Stimulated activated CD8-positive, alpha-beta memory T cell treated with anti-CD3 and anti-CD28 coated beads, Interleukin-4, amount 100 ng/mL, for 1 hour (primary cell): ENCODE measurements at regions not wholly inside any gene's neighbourhood (a gene's known extent, or its start where the extent isn't known, plus 50 kb on each side); places are given as distances from the start of the nearest gene placed in this dataset.
"Not testable (repeated sequence)": the region's sequence is repeated elsewhere in the genome, so short reads cannot be mapped to it uniquely, and the experiment has no call there.

Experiments
- DNase-seq, 2 donors: peaks; one replicate each; pipeline ENCODE4 v3.0.0-alpha.2; 2020; ENCODE audit warnings: low read depth in 2 of 2, low spot score in 1 of 2

- DNase-seq, result not testable (repeated sequence)
These were observed 57.8 kb upstream of the NBPF8 start for GRCh38 chr1:120357046-120357445.

- not testable (repeated sequence) for DNase-seq
These were observed 58.7 kb upstream of the NBPF8 start for GRCh38 chr1:120356170-120356569.

- not testable (repeated sequence) for DNase-seq
These were observed 60.1 kb upstream of the NBPF8 start for GRCh38 chr1:120354618-120355184.

GRCh38 chr1:120342231-120343073, 72.4 kb upstream of the NBPF8 start:
- not testable (repeated sequence) for DNase-seq

- DNase-seq, result not testable (repeated sequence)
These were observed 73.1 kb upstream of the NBPF8 start for GRCh38 chr1:120341756-120342155.

DNA sequence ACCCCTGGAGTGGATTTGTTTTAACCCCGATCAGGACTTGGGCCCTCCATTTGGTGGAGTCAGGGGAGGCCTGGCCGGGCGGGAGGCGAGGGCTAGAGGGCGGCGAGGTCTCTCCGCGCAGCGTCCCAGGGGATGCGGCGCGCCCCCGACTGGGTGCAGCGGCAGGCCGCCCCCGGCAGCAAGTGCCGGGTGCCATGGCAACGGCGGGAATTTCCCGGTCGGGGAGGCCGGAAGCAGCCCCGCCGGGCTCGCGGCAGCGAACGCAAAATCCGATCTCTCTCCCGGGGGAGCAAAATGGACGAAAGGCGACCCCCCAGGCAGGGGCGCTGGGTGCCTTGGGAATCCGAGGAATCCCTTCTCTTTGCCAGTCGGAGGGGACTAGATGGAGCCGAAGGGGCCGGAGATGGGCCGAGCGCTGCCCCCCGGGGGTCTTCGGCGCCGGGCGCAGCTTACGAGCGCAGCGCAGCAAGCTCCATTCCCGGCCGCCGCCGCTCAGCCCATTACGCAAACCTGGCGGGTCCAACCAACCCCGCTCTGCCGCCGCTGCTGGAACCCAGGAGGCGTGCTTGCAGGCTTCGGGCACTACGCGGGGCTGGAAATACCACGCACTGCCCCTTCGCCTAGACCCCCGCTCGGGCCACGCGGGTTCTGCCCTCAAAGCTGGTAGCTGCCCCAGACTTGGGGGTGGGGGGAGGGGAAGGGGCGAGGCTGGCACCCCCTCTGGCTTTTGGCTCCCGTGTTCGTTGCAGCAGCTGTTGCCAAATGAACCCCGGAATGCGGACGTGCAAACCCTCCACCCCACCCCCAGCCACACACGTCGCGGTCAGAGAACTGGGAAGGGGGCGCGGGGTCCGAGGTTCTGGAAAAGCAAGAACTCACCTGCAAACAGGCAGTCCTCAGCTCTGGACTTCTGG, 73.7 kb upstream of the NBPF8 start:
- DNase-seq, result peak in 1 of 2 donors; percentile 38

DNA sequence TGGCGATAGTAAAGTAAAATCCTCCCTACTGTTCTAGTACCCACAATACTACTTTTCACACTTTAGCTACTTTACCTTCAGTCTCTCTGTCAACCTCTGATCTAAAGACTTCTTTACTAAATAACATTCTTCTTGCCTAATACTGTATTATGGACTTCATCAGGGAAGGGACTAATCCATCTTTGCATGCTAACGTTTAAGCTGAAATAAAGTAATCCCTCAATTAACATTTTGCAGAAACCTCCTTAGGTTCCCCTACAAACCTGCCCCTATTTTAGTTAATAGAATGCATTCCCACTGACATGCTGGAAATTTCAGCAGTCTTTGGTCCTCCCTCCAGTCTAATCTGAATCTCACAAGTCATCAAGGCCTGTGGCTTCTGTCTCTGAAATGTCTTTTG, 99.1 kb upstream of the NBPF8 start:
- not testable (repeated sequence) for DNase-seq

DNA sequence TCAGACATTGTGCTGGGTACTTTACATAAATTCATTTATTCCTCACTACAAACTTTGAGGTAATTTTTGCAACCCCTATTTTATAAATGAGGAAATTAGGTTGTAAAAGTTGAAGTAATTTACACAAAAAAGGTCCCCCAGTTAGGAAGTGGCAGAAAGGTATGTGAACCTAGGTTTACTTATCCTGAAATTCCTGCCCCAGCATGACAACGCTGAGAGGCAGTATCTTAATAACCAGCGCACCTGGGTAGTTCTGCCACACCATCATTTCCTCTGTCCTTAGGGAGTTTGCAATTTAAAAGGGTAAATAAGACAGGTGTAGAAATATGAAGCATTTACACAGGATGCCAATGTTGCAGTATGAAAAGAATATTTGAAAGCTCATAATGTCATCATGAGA, 102.9 kb upstream of the NBPF8 start:
- DNase-seq, result not testable (repeated sequence)

- not testable (repeated sequence) for DNase-seq
These were observed 105.8 kb upstream of the NBPF8 start for GRCh38 chr1:120308940-120309578.

DNA sequence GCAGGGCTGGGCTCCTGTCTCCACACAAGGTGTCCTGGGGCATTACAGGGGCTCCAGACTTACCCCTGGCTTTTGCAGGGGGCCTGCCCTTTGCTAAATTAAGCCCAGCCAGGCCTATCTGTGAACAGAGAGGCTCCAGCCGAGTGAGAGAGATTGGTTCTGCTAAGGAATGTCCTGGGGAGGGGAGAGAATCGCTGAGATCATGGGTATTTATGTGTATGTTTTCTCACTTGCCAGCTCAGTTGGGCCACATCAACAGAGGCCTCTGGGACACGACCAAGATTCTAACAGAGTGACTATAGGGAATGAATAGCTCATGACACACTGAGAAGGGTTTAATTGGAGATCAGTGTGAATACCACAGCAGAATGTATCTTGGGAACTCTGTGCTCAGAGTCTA, 109.8 kb upstream of the NBPF8 start:
- DNase-seq, result not testable (repeated sequence)

DNA sequence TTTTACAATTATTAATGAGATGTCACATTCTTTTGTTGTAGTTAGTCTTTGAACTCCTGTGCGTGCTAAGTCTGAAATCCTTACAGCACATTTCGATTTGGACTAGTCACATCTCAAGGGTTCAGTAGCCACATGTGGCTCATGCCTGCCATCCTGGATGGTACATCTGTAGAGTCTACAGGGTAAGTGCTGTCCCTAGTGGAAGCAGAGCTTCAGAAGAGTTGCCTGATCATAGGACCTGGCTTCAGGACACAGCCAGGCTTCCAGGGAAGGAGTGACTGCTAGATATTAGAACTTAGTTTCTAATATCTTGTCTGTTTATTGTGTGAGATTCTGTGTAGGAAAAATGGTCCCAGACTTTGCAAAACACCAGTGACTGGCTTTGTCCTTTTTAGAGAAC, 110.5 kb upstream of the NBPF8 start:
- DNase-seq, result not testable (repeated sequence)

GRCh38 chr1:120299433-120300057, 115.3 kb upstream of the NBPF8 start:
- DNase-seq, result not testable (repeated sequence)

DNA sequence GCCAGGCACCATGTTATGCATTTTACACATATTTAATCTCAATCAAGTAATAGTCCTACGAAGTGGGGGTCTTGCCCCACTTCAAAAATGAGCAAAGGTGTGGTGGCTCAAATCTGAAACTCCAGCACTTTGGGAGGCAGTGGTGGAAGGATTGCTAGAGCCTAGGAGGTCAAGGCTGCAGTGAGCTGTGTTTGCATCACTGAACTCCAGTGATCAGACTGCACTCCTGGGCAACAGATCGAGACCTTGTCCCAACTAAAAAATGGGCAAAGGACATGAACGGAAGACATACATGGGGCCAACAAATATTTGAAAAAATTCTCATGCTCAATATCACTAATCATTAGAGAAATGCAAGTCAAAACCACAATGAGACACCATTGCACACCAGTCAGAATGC, 116.3 kb upstream of the NBPF8 start:
- not testable (repeated sequence) for DNase-seq

GRCh38 chr1:120297345-120297953, 117.4 kb upstream of the NBPF8 start:
- DNase-seq, result not testable (repeated sequence)

DNA sequence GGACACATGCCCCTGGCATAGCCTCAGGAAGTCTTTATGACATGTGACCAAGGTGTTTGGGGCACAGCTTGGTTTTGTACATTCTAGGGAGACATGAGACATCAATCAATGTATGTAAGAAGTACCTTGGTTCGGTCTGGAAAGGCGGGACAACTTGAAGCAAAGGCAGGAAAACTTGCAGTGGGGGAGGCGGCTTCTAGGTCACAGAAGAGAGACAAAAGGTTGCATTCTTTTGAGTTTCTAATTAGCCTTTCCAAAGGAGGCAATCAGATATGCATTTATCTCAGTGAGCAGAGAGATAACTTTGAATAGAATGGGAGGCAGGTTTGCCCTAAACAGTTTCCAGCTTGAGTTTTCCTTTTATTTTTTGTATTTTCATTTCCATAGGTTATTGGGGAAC, 113.8 kb upstream of the SEC22B start:
- DNase-seq, result not testable (repeated sequence)

DNA sequence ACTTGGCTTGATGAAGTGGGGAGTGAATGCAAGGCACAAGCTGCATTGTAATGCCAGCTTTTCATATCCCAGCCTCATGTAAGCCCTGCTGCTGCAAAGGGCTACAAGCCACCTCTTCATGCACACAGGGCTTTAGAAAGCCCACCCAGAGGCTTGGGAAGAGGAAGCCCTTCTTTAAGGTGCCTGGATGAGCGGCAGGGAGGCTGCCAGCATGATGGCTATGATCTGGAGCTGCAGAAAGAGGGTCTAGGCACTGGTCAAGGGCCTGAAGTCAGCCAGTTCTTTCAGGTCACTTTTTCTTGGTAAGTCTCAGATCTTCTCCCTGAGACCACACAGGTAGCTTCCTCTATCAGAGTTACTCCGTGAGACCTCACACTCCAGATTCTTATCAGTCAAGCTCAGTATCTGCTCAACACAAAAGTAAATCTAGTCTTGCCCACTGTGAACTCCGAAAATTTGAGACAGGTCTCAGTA, 113.3 kb upstream of the SEC22B start:
- DNase-seq, result not testable (repeated sequence)

DNA sequence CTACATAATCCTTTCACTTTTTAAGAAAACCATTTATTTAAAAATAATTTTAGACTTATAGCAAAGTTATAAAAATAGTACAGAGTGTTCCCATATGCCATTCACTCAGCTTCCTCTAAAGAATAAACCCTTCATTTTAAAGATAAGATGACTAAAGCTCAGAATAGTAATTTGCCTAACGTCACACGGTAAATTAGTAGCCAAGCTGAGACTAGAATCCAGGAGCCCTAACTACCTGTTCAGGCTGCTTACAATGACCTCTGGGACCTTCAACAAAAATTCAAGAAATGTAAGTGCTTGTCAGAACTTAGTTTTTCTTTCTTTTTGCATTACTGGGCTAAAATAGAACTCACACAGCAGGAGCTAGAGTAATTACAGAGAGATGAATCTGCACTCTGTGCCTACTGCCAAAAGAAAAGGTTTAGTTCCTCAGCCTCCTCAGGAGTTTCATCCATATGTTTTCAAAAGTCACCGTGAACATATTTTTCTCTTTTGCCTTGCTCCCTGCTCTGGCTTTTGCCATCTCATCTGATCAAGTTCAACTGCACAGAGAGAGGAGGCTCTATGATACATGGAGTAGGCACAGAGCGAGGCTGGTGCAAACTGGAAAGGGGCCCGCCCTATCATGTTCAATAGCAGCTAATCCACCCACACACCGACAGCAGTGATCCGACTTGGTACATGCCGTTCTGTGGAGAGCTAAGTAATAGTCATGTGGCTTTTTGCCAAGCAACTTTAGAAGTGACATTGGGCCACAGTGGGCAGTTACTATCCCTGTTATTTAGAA, 112.7 kb upstream of the SEC22B start:
- not testable (repeated sequence) for DNase-seq

- not testable (repeated sequence) for DNase-seq
These were observed 111.8 kb upstream of the SEC22B start for GRCh38 chr1:120288167-120288566.
